HL-60 (cell line): ENCODE measurements at regions not wholly inside any gene's neighbourhood (a gene's known extent, or its start where the extent isn't known, plus 50 kb on each side); places are given as distances from the start of the nearest gene placed in this dataset.

Source experiments
- CTCF ChIP-seq: IDR thresholded peaks from one replicate; pipeline ENCODE4 v1.5.1; 2011; ENCODE audit warnings: low read length, control low read depth, inconsistent platforms; ENCODE audit not compliant: insufficient read depth
- GABPA ChIP-seq: IDR thresholded peaks from 2 replicates; pipeline ENCODE4 v1.6.1; 2012; ENCODE audit warnings: low read depth
- POLR2AphosphoS5 ChIP-seq: IDR thresholded peaks from 2 replicates; pipeline ENCODE4 v1.6.1; 2012; ENCODE audit warnings: low read depth
- REST ChIP-seq: IDR thresholded peaks from 2 replicates; pipeline ENCODE4 v1.6.1; 2012; ENCODE audit warnings: low read depth; ENCODE audit not compliant: insufficient replicate concordance
- SPI1 ChIP-seq: IDR thresholded peaks from 2 replicates; pipeline ENCODE4 v1.6.1; 2012; ENCODE audit warnings: low read depth, mild to moderate bottlenecking, borderline replicate concordance

- no peak for TF ChIP-seq CTCF
- no peak for TF ChIP-seq POLR2AphosphoS5
- TF ChIP-seq REST: no peak
- TF ChIP-seq GABPA: no peak
- no peak for TF ChIP-seq SPI1
These were observed 83.8 kb upstream of the MRPS22 start for GRCh38 chr3:139260041-139260486.
